ENCODE measurements at regions not wholly inside any gene's neighbourhood (a gene's known extent, or its start where the extent isn't known, plus 50 kb on each side); places are given as distances from the start of the nearest gene placed in this dataset.

- intact Hi-C loops (cut with micrococcal nuclease), result no loop called here
- no peak overlapping the region for H3K4me2 ChIP-seq (ENCODE audit: insufficient read depth, low read length)
- no peaks in the 10 kb centered on the region for H4K20me1 ChIP-seq (replicated peaks; ENCODE audit: control insufficient read depth, extremely low read depth, insufficient read depth, low read length)
- no peak for DNase-seq (ENCODE audit: low read depth, low spot score)
- dilution Hi-C loops (cut with MboI; ENCODE audit: extremely low pct_ligation_motif_present, low sequenced_read_pairs), result no loop called here
- no peaks in the 10 kb centered on the region for H3K4me1 ChIP-seq (ENCODE audit: control insufficient read depth, extremely low read depth, insufficient read depth, low read length)
- no peaks in the 10 kb centered on the region for H3K9me1 ChIP-seq (replicated peaks; ENCODE audit: control insufficient read depth, extremely low read depth, insufficient read depth, low read length)
- POLR2A ChIA-PET, result interaction anchor here (0.6 kb wide), 1 partner anchor 439 kb away, joined by 7 read pairs; no protein-coding TSS in a partner anchor
- no peaks in the 10 kb centered on the region for H3K36me3 ChIP-seq (ENCODE audit: control insufficient read depth in 2 of 2, extremely low read depth in 1 of 2, insufficient read depth in 2 of 2, low read length in 2 of 2)
- H3K9me3 ChIP-seq (replicated peaks; ENCODE audit: control insufficient read depth, insufficient read depth, low read length), result no peaks in the 10 kb centered on the region
- H2AFZ ChIP-seq (ENCODE audit: low read depth, low read length), result no peak overlapping the region
- CTCF ChIA-PET, result interaction anchor here (1.4 kb wide), 1 partner anchor 8 kb away, joined by 3 read pairs; no protein-coding TSS in a partner anchor
- BruUV-seq (replicated peaks), result no TSS peak
- H3K79me2 ChIP-seq (ENCODE audit: control insufficient read depth, insufficient read depth, low read length), result no peaks in the 10 kb centered on the region
- FAIRE-seq, result no peak
- H3K9ac ChIP-seq (replicated peaks; ENCODE audit: extremely low read depth, insufficient read depth, low read length), result no peak overlapping the region
- H3K27me3 ChIP-seq (ENCODE audit: control insufficient read depth in 2 of 2, insufficient read depth in 2 of 2, low read length in 2 of 2), result no peaks in the 10 kb centered on the region
- TF ChIP-seq JUN (IDR thresholded peaks at IDR 0.05; ENCODE audit: borderline replicate concordance, insufficient read depth, insufficient read length, low read depth) (no peak), FOS (IDR thresholded peaks at IDR 0.05; ENCODE audit: borderline replicate concordance, insufficient read depth, low read length) (no peak), GATA2 (IDR thresholded peaks at IDR 0.05; ENCODE audit: insufficient read depth, insufficient read length, low read depth, low read length) (no peak), EZH2 (IDR thresholded peaks at IDR 0.05; ENCODE audit: borderline replicate concordance, low read depth, low read length, severe bottlenecking) (no peak), POLR2A (IDR thresholded peaks at IDR 0.05; ENCODE audit: low read depth, low read length) (no peak), MYC (IDR thresholded peaks at IDR 0.05; ENCODE audit: low read depth, low read length) (no peak), POLR2AphosphoS5 (IDR thresholded peaks at IDR 0.05; ENCODE audit: insufficient read depth, low read depth, low read length) (no peak)
- TF ChIP-seq, protein P1, sequence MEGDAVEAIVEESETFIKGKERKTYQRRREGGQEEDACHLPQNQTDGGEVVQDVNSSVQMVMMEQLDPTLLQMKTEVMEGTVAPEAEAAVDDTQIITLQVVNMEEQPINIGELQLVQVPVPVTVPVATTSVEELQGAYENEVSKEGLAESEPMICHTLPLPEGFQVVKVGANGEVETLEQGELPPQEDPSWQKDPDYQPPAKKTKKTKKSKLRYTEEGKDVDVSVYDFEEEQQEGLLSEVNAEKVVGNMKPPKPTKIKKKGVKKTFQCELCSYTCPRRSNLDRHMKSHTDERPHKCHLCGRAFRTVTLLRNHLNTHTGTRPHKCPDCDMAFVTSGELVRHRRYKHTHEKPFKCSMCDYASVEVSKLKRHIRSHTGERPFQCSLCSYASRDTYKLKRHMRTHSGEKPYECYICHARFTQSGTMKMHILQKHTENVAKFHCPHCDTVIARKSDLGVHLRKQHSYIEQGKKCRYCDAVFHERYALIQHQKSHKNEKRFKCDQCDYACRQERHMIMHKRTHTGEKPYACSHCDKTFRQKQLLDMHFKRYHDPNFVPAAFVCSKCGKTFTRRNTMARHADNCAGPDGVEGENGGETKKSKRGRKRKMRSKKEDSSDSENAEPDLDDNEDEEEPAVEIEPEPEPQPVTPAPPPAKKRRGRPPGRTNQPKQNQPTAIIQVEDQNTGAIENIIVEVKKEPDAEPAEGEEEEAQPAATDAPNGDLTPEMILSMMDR (IDR thresholded peaks at IDR 0.05; ENCODE audit: extremely low read depth in 1 of 2, insufficient read depth in 1 of 2, low read depth in 1 of 2, low read length in 2 of 2), result no peak
- TF ChIP-seq, protein P2, sequence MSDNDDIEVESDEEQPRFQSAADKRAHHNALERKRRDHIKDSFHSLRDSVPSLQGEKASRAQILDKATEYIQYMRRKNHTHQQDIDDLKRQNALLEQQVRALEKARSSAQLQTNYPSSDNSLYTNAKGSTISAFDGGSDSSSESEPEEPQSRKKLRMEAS (IDR thresholded peaks at IDR 0.05; ENCODE audit: insufficient read depth, insufficient read length), result no peak
- H3K27ac ChIP-seq (ENCODE audit: insufficient read depth, low read depth, low read length), result no peak overlapping the region
- no peak overlapping the region for H3K4me3 ChIP-seq (replicated peaks in 1 of 3; ENCODE audit: insufficient read depth in 1 of 3, low read depth in 1 of 3, low read length in 3 of 3)
Observed at GRCh38 chr11:90661233-90661632, 438.4 kb upstream of the CHORDC1 start.

All from endothelial cell of umbilical vein (primary cell).